ENCODE measurements at regions not wholly inside any gene's neighbourhood (a gene's known extent, or its start where the extent isn't known, plus 50 kb on each side); places are given as distances from the start of the nearest gene placed in this dataset.

GRCh38 chr5:17022296-17022695 is 86.2 kb upstream of the MYO10 start:
- H2BK12ac ChIP-seq (ENCODE audit: low read depth, low read length): no peak overlapping the region
- H3K79me1 ChIP-seq (ENCODE audit: low read depth, low read length): no peaks in the 10 kb centered on the region
- ChIA-PET POLR2A (ENCODE audit: partially characterized antibody) (no interaction called here), CTCF (ENCODE audit: partially characterized antibody) (interaction anchor here (0.9 kb wide), 1 partner anchor 111 kb away, joined by 3 read pairs; no protein-coding TSS in a partner anchor)
- no peaks in the 10 kb centered on the region for H4K20me1 ChIP-seq (replicated peaks in 1 of 2; ENCODE audit: control insufficient read depth in 1 of 2, insufficient read depth in 2 of 2, low read length in 2 of 2)
- no peak for TF ChIP-seq SIRT6 (IDR thresholded peaks at IDR 0.05; ENCODE audit: low read length)
- no peak for TF ChIP-seq EP300 (IDR thresholded peaks at IDR 0.05; ENCODE audit: borderline replicate concordance in 1 of 2, low read depth in 2 of 2, low read length in 2 of 2)
- no peak for TF ChIP-seq NANOG (IDR thresholded peaks at IDR 0.05; ENCODE audit: insufficient read depth, low read depth, low read length, poor library complexity, severe bottlenecking)
- no peak for TF ChIP-seq TCF12 (IDR thresholded peaks at IDR 0.05; ENCODE audit: low read depth, low read length)
- TF ChIP-seq PHF8 (conservative IDR thresholded peaks at IDR 0.05; ENCODE audit: low read depth, low read length): no peak
- TF ChIP-seq CEBPB (IDR thresholded peaks at IDR 0.05; ENCODE audit: low read depth, low read length): no peak
- no peak for TF ChIP-seq BRCA1 (IDR thresholded peaks at IDR 0.05; ENCODE audit: low read depth, low read length)
- no peak for TF ChIP-seq BACH1 (IDR thresholded peaks at IDR 0.05; ENCODE audit: low read length)
- no peak overlapping the region for H3K4ac ChIP-seq (replicated peaks; ENCODE audit: insufficient read length, low read depth, low read length)
- no peaks in the 10 kb centered on the region for H3K36me3 ChIP-seq (ENCODE audit: control insufficient read depth in 2 of 4, insufficient read depth in 4 of 4, low read length in 3 of 4)
- H3K79me2 ChIP-seq (ENCODE audit: control insufficient read depth in 1 of 2, insufficient read depth in 2 of 2, low read length in 2 of 2): no peaks in the 10 kb centered on the region
- no peak overlapping the region for H3K14ac ChIP-seq (ENCODE audit: insufficient read length)
- H3K9ac ChIP-seq (replicated peaks in 1 of 4; ENCODE audit: extremely low read depth in 1 of 4, low read depth in 3 of 4, low read length in 3 of 4): no peak overlapping the region
- no peak overlapping the region for H3K56ac ChIP-seq (replicated peaks; ENCODE audit: insufficient read length, low read depth, low read length)
- H3K27me3 ChIP-seq (replicated peaks in 1 of 4; ENCODE audit: control insufficient read depth in 3 of 4, extremely low read depth in 1 of 4, insufficient read depth in 3 of 4, low read length in 3 of 4): no peaks in the 10 kb centered on the region
- H3K4me2 ChIP-seq (ENCODE audit: insufficient read depth in 1 of 2, low read depth in 2 of 2, low read length in 2 of 2): no peak overlapping the region
- no peaks in the 10 kb centered on the region for H3K4me1 ChIP-seq (replicated peaks in 1 of 4; ENCODE audit: control insufficient read depth in 3 of 4, insufficient read depth in 4 of 4, low read length in 3 of 4)
- H3K23me2 ChIP-seq (ENCODE audit: low read depth, low read length): no peaks in the 10 kb centered on the region
- H2BK15ac ChIP-seq (ENCODE audit: low read length): no peak overlapping the region
- no peak overlapping the region for H4K91ac ChIP-seq (replicated peaks; ENCODE audit: insufficient read length, low read length)
- H3K4me3 ChIP-seq (ENCODE audit: extremely low read depth in 1 of 4, insufficient read depth in 2 of 4, low read depth in 3 of 4, low read length in 4 of 4): no peak overlapping the region
- H3K27ac ChIP-seq (ENCODE audit: low read depth, low read length): no peak overlapping the region
- H2BK5ac ChIP-seq (ENCODE audit: low read depth, low read length): no peak overlapping the region
- DNase-seq (ENCODE audit: low read depth in 1 of 2, low spot score in 2 of 2) (no peak), FAIRE-seq (no peak)
- 90% methylated on average over 2 of the region's 2 CpGs; no CpG with 5 or more reads in 1 of the 2 experiments for WGBS, 2 experiments (ENCODE audit: extremely low coverage in 1 of 2, insufficient coverage in 1 of 2, insufficient read length in 1 of 2, insufficient replicate concordance in 2 of 2, low coverage in 1 of 2, low lambda C conversion rate in 2 of 2, missing lambda C conversion rate in 1 of 2)
- no peak overlapping the region for H4K5ac ChIP-seq (ENCODE audit: insufficient read length, low read depth, low read length)
- H3K9me3 ChIP-seq (ENCODE audit: insufficient read depth in 2 of 2, low read depth in 1 of 2, low read length in 1 of 2): no peaks in the 10 kb centered on the region
- H2BK120ac ChIP-seq (replicated peaks; ENCODE audit: low read depth, low read length): no peak overlapping the region
- no peak overlapping the region for H2BK20ac ChIP-seq (ENCODE audit: low read length)
- H2AK5ac ChIP-seq (ENCODE audit: low read depth, low read length): no peak overlapping the region
- no peak overlapping the region for H4K8ac ChIP-seq (ENCODE audit: extremely low read depth, insufficient read depth, low read length)
- H3K23ac ChIP-seq (ENCODE audit: insufficient read length): no peak overlapping the region
- no peak overlapping the region for H3K18ac ChIP-seq (ENCODE audit: extremely low read depth, low read length)
- H2AFZ ChIP-seq (ENCODE audit: low read length): no peak overlapping the region

Data from H1 (cell line).